Dedifferentiated amniotic fluid mesenchymal stem cell (primary cell): ENCODE measurements at regions not wholly inside any gene's neighbourhood (a gene's known extent, or its start where the extent isn't known, plus 50 kb on each side); places are given as distances from the start of the nearest gene placed in this dataset.

ENCODE experiments used
- DNase-seq: peaks from one replicate; pipeline ENCODE4 v3.0.0-alpha.2; 2016; ENCODE audit errors: extremely low spot score

- no peak for DNase-seq
Measured at GRCh38 chr18:46321955-46322354, 217.8 kb downstream of the HAUS1 start.

GRCh38 chr18:46322411-46322891 is 218.3 kb downstream of the HAUS1 start:
- no peak for DNase-seq

GRCh38 chr18:46322941-46323340 is 218.8 kb downstream of the HAUS1 start:
- DNase-seq, result no peak

- DNase-seq, result peak; percentile 31
Measured at GRCh38 chr18:46324087-46324955, 220.1 kb downstream of the HAUS1 start.

- no peak for DNase-seq
Measured at GRCh38 chr18:46325895-46326294, 221.7 kb downstream of the HAUS1 start.

GRCh38 chr18:46329736-46330246 is 225.6 kb downstream of the HAUS1 start:
- DNase-seq, result no peak

- DNase-seq, result no peak
Measured at GRCh38 chr18:46331316-46331715, 227.1 kb downstream of the HAUS1 start.

GRCh38 chr18:46332286-46332801 is 228.2 kb downstream of the HAUS1 start:
- no peak for DNase-seq

GRCh38 chr18:46332921-46333341 is 228.7 kb downstream of the HAUS1 start:
- no peak for DNase-seq

- DNase-seq, result no peak
Measured at GRCh38 chr18:46333431-46334135, 229.4 kb downstream of the HAUS1 start.

- no peak for DNase-seq
Measured at GRCh38 chr18:46334868-46335281, 230.7 kb downstream of the HAUS1 start.

GRCh38 chr18:46335534-46336101 is 231.4 kb downstream of the HAUS1 start:
- DNase-seq, result no peak

- no peak for DNase-seq
Measured at GRCh38 chr18:46336278-46337111, 232.3 kb downstream of the HAUS1 start.

GRCh38 chr18:46337271-46337670 is 233.1 kb downstream of the HAUS1 start:
- no peak for DNase-seq

- DNase-seq, result no peak
Measured at GRCh38 chr18:46338205-46338604, 234.0 kb downstream of the HAUS1 start.

GRCh38 chr18:46338766-46339165 is 234.6 kb downstream of the HAUS1 start:
- no peak for DNase-seq

- DNase-seq, result no peak
Measured at GRCh38 chr18:46340716-46341115, 236.5 kb downstream of the HAUS1 start.

- DNase-seq, result no peak
Measured at GRCh38 chr18:46341986-46342525, 237.9 kb downstream of the HAUS1 start.

GRCh38 chr18:46343456-46343855 is 239.3 kb downstream of the HAUS1 start:
- DNase-seq, result no peak

- no peak for DNase-seq
Measured at GRCh38 chr18:46343931-46344372, 239.8 kb downstream of the HAUS1 start.
